DND-41 (cell line): ENCODE measurements at regions not wholly inside any gene's neighbourhood (a gene's known extent, or its start where the extent isn't known, plus 50 kb on each side); places are given as distances from the start of the nearest gene placed in this dataset.

Experiments
- ATAC-seq: fragments of 200-7000 bp; cut with Tn5 transposase; 3 replicates; pipeline ENCODE4 v1.9.1; 2021; ENCODE audit warnings: low read depth; ENCODE audit not compliant: insufficient read depth
- DNase-seq: peaks from one replicate; pipeline ENCODE4 v3.0.0-alpha.2; 2020
- H2AFZ ChIP-seq: 2 replicates; pipeline ENCODE4 v1.6.0; 2012; ENCODE audit warnings: low read depth, low read length
- H3K27ac ChIP-seq: 2 replicates; pipeline ENCODE4 v1.5.1; 2012; ENCODE audit warnings: low read length, inconsistent platforms
- H3K27me3 ChIP-seq: fragments of 200-600 bp; sonication (generic); 2 replicates; pipeline ENCODE4 v1.6.0; 2012; ENCODE audit warnings: low read length, mild to moderate bottlenecking, inconsistent platforms; ENCODE audit not compliant: insufficient read depth, poor library complexity
- H3K36me3 ChIP-seq: 2 replicates; pipeline ENCODE4 v1.5.1; 2012; ENCODE audit warnings: low read length, inconsistent platforms; ENCODE audit not compliant: insufficient read depth
- H3K4me1 ChIP-seq: 2 replicates; pipeline ENCODE4 v1.5.1; 2012; ENCODE audit warnings: mild to moderate bottlenecking, low read length; ENCODE audit not compliant: insufficient read depth
- H3K4me2 ChIP-seq: 2 replicates; pipeline ENCODE4 v1.6.0; 2012; ENCODE audit warnings: mild to moderate bottlenecking, moderate library complexity, low read length, inconsistent platforms; ENCODE audit not compliant: insufficient read depth
- H3K4me3 ChIP-seq, 2 experiments: fragments of 200-600 bp in 1 of 2; shearing (Covaris generic) in 1 of 2; 2 replicates each; pipeline ENCODE4 v1.5.1; 2012 to 2016; ENCODE audit warnings: inconsistent platforms in 2 of 2, low read length in 2 of 2, mild to moderate bottlenecking in 2 of 2, low read depth in 1 of 2, moderate library complexity in 1 of 2
- H3K79me2 ChIP-seq: 2 replicates; pipeline ENCODE4 v1.6.0; 2012; ENCODE audit warnings: low read length, inconsistent platforms; ENCODE audit not compliant: insufficient read depth
- H3K9ac ChIP-seq: 2 replicates; pipeline ENCODE4 v1.6.0; 2012; ENCODE audit warnings: low read depth, mild to moderate bottlenecking, inconsistent platforms, low read length, moderate library complexity
- H3K9me3 ChIP-seq: 2 replicates; pipeline ENCODE4 v1.5.1; 2012; ENCODE audit warnings: low read length, moderate library complexity, mild to moderate bottlenecking, inconsistent platforms; ENCODE audit not compliant: insufficient read depth, severe bottlenecking
- H4K20me1 ChIP-seq: 2 replicates; pipeline ENCODE4 v1.6.0; 2012; ENCODE audit warnings: low read length; ENCODE audit not compliant: insufficient read depth
- EZH2 ChIP-seq: IDR thresholded peaks from 3 replicates; pipeline ENCODE4 v1.6.1; 2012; ENCODE audit warnings: borderline replicate concordance, low read depth, mild to moderate bottlenecking, moderate library complexity, low read length, inconsistent platforms; ENCODE audit not compliant: severe bottlenecking
- TF ChIP-seq, protein P1 (sequence below): IDR thresholded peaks from 2 replicates; pipeline ENCODE4 v1.5.1; 2012; ENCODE audit warnings: borderline replicate concordance, low read length, moderate library complexity, mild to moderate bottlenecking; ENCODE audit not compliant: poor library complexity, severe bottlenecking; ENCODE audit errors: extremely low read depth

DNA sequence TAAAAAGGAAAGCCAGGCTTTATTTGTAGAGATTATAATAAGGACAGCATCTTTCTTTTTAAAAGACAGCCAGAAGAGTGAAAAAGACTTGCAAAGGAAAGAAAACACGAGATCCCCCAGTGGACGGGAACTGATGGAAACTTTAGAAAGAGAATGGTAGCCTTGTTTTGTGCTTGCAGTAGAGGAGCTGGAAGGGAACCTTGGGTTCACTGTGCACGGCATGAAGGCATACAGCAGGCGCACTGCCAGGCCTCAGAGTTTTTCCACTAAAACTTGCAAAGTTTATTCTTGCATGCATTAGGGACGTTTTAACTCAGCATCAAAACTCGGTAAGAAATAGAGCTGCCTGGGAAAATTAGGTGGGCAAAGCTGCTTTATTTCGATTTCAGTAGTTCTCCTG is 248.6 kb downstream of the IRX1 start:
- Histone ChIP-seq H3K4me1 (peaks cover 28% of the 10 kb centered on the region), H2AFZ (peak overlapping the region; percentile 63; the same call in 1 of the 2 replicates), H4K20me1 (no peaks in the 10 kb centered on the region), H3K4me2 (no peak overlapping the region), H3K36me3 (no peaks in the 10 kb centered on the region), H3K9me3 (peaks cover 12% of the 10 kb centered on the region), H3K27me3 (no peaks in the 10 kb centered on the region), H3K27ac (0 out of 2 replicates have a peak overlapping the region, but pooled peaks have one; percentile 13), H3K79me2 (no peaks in the 10 kb centered on the region), H3K9ac (no peak overlapping the region), H3K4me3 (no peak overlapping the region)
- DNase-seq (no peak), ATAC-seq (no peak)
- TF ChIP-seq, protein P1, sequence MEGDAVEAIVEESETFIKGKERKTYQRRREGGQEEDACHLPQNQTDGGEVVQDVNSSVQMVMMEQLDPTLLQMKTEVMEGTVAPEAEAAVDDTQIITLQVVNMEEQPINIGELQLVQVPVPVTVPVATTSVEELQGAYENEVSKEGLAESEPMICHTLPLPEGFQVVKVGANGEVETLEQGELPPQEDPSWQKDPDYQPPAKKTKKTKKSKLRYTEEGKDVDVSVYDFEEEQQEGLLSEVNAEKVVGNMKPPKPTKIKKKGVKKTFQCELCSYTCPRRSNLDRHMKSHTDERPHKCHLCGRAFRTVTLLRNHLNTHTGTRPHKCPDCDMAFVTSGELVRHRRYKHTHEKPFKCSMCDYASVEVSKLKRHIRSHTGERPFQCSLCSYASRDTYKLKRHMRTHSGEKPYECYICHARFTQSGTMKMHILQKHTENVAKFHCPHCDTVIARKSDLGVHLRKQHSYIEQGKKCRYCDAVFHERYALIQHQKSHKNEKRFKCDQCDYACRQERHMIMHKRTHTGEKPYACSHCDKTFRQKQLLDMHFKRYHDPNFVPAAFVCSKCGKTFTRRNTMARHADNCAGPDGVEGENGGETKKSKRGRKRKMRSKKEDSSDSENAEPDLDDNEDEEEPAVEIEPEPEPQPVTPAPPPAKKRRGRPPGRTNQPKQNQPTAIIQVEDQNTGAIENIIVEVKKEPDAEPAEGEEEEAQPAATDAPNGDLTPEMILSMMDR, result no peak
- no peak for TF ChIP-seq EZH2

DNA sequence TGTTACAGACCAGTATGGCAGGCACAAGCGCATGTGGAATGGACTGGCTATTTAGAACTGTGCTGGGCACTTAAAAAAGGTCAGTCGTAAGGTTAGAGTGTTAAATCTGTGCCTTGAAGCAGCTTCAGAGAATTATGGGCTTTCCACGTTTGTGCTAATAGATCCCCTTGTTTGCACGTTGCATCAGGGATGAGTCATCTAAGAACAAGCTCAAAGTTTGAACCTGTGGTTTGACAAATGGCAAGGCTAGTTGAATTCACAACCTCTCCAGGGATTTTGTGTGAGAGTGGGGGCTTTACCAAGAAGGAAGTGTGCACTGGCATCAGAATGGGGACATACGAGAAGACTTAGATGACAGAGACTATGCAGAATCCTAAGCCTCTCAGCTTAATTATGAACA is 249.6 kb downstream of the IRX1 start:
- no peak overlapping the region for H3K9ac ChIP-seq
- H3K4me1 ChIP-seq, result peaks cover 18% of the 10 kb centered on the region
- no peaks in the 10 kb centered on the region for H3K36me3 ChIP-seq
- no peaks in the 10 kb centered on the region for H3K79me2 ChIP-seq
- H3K27ac ChIP-seq, result peak overlapping the region; percentile 9; the same call in 1 of the 2 replicates
- no peak for TF ChIP-seq EZH2
- TF ChIP-seq, protein P1, result no peak
- no peak overlapping the region for H2AFZ ChIP-seq
- no peak for DNase-seq
- ATAC-seq, result peak; percentile 33; the same call in 1 of the 3 replicates
- H3K27me3 ChIP-seq, result no peaks in the 10 kb centered on the region
- H4K20me1 ChIP-seq, result no peaks in the 10 kb centered on the region
- H3K4me3 ChIP-seq, result no peak overlapping the region
- H3K9me3 ChIP-seq, result peaks cover 12% of the 10 kb centered on the region
- no peak overlapping the region for H3K4me2 ChIP-seq

DNA sequence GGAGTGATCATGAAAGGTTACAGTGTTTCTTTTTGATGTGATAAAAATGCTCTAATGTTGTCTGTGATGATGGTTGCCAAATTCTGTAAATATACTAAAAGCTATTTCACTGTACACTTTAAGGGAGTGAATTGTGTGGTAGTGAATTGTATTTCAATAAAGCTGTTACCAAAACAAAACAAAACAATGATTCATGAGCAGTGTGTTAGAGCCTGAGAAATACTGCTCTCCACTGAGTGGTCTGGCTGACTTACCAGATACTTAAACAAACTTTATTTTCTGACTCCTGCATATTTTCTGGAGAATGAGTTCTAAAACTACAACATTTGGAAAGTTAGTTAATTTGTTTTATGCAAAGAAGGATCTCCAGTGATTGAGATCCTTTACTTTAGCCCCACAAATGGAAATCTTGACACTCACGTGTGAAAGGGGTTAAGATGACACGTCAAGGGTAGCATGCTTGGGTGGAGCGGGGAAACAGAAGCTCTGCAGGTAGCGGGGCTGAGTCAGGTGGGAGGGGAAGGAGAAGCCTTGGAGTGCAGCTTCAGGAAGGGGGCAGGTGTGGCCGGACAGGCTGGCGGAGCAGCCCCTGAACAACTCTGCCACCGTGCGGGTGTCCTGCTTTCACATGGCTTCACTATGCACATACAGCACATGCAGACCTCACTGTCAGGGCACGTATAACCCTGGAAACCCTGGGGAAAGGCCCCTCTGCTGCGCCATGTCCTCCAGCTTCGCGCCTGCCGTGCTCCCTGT is 256.7 kb downstream of the IRX1 start:
- H3K4me2 ChIP-seq, result no peak overlapping the region
- H3K9ac ChIP-seq, result no peak overlapping the region
- H3K27me3 ChIP-seq, result no peaks in the 10 kb centered on the region
- H4K20me1 ChIP-seq, result no peaks in the 10 kb centered on the region
- no peak overlapping the region for H2AFZ ChIP-seq
- no peaks in the 10 kb centered on the region for H3K36me3 ChIP-seq
- H3K4me1 ChIP-seq, result peaks cover 9% of the 10 kb centered on the region
- DNase-seq (no peak), ATAC-seq (no peak)
- no peak for TF ChIP-seq EZH2
- TF ChIP-seq, protein P1, result no peak
- H3K27ac ChIP-seq, result 0 out of 2 replicates have a peak overlapping the region, but pooled peaks have one; percentile 4
- no peaks in the 10 kb centered on the region for H3K9me3 ChIP-seq
- no peak overlapping the region for H3K4me3 ChIP-seq
- no peaks in the 10 kb centered on the region for H3K79me2 ChIP-seq
